ENCODE measurements at regions not wholly inside any gene's neighbourhood (a gene's known extent, or its start where the extent isn't known, plus 50 kb on each side); places are given as distances from the start of the nearest gene placed in this dataset.

- TF ChIP-seq CTCF (IDR thresholded peaks at IDR 0.05) (no peak), SMC3 (IDR thresholded peaks at IDR 0.05) (no peak), MYC (IDR thresholded peaks at IDR 0.05; ENCODE audit: borderline replicate concordance, low read length) (no peak), CEBPB (IDR thresholded peaks at IDR 0.05) (no peak), REST (IDR thresholded peaks at IDR 0.05) (no peak), JUNB (IDR thresholded peaks at IDR 0.05) (no peak), POLR2A (IDR thresholded peaks at IDR 0.05; ENCODE audit: low read length) (no peak), RFX5 (IDR thresholded peaks at IDR 0.05) (no peak), JUN (IDR thresholded peaks at IDR 0.05) (no peak), HDAC2 (IDR thresholded peaks at IDR 0.05) (no peak), PBX3 (IDR thresholded peaks at IDR 0.05) (no peak)
Observed at GRCh38 chr6:114595591-114595990, 252.8 kb upstream of the HS3ST5 start.
